GM23248 (cell line): ENCODE measurements at regions not wholly inside any gene's neighbourhood (a gene's known extent, or its start where the extent isn't known, plus 50 kb on each side); places are given as distances from the start of the nearest gene placed in this dataset.

Experiments
- DNase-seq: peaks from one replicate; pipeline ENCODE4 v3.0.0-alpha.2; 2015
- H2AFZ ChIP-seq: fragments of 200-600 bp; sonication (generic); 2 replicates; pipeline ENCODE4 v1.6.1; 2016; ENCODE audit warnings: antibody characterized with exemption
- H3F3A ChIP-seq: fragments of 200-600 bp; sonication (generic); 2 replicates; pipeline ENCODE4 v1.6.1; 2016; ENCODE audit warnings: mild to moderate bottlenecking, antibody characterized with exemption, mixed run types; ENCODE audit not compliant: insufficient read depth
- H3K27ac ChIP-seq: fragments of 200-600 bp; sonication (generic); 2 replicates; pipeline ENCODE4 v1.5.1; 2016; ENCODE audit warnings: mild to moderate bottlenecking
- H3K27me3 ChIP-seq: fragments of 200-600 bp; sonication (generic); replicated peaks from 2 replicates; pipeline ENCODE4 v1.6.1; 2016; ENCODE audit warnings: mild to moderate bottlenecking; ENCODE audit not compliant: insufficient read depth
- H3K36me3 ChIP-seq: fragments of 200-600 bp; sonication (generic); 2 replicates; pipeline ENCODE4 v1.6.1; 2016; ENCODE audit warnings: low read depth, mild to moderate bottlenecking
- H3K4me1 ChIP-seq: fragments of 200-600 bp; sonication (generic); 2 replicates; pipeline ENCODE4 v1.6.1; 2016; ENCODE audit warnings: mild to moderate bottlenecking; ENCODE audit not compliant: insufficient read depth
- H3K4me2 ChIP-seq: fragments of 200-600 bp; sonication (generic); one replicate; pipeline ENCODE4 v1.6.1; 2016; ENCODE audit warnings: mild to moderate bottlenecking; ENCODE audit not compliant: unreplicated experiment
- H3K4me3 ChIP-seq: fragments of 200-600 bp; sonication (generic); 2 replicates; pipeline ENCODE4 v1.5.1; 2016; ENCODE audit warnings: mild to moderate bottlenecking
- H3K79me2 ChIP-seq: fragments of 200-600 bp; sonication (generic); 2 replicates; pipeline ENCODE4 v1.6.1; 2016; ENCODE audit warnings: mild to moderate bottlenecking; ENCODE audit not compliant: insufficient read depth
- H3K9ac ChIP-seq: fragments of 200-600 bp; sonication (generic); 2 replicates; pipeline ENCODE4 v1.6.1; 2016; ENCODE audit warnings: mild to moderate bottlenecking
- H3K9me2 ChIP-seq: fragments of 200-600 bp; sonication (generic); 2 replicates; pipeline ENCODE4 v1.6.1; 2016; ENCODE audit warnings: mixed run types, mild to moderate bottlenecking, moderate library complexity; ENCODE audit not compliant: insufficient read depth
- H3K9me3 ChIP-seq: fragments of 200-600 bp; sonication (generic); one replicate; pipeline ENCODE4 v1.6.1; 2017; ENCODE audit warnings: low read depth
- H4K20me1 ChIP-seq: fragments of 200-600 bp; sonication (generic); 2 replicates; pipeline ENCODE4 v1.6.0; 2016; ENCODE audit not compliant: insufficient read depth
- EZH2 ChIP-seq: fragments of 200-600 bp; sonication (generic); IDR thresholded peaks from 2 replicates; pipeline ENCODE4 v1.6.1; 2018; ENCODE audit warnings: antibody characterized with exemption, mild to moderate bottlenecking; ENCODE audit not compliant: insufficient read depth, poor library complexity, severe bottlenecking
- EZH2phosphoT487 ChIP-seq: fragments of 200-600 bp; sonication (generic); IDR thresholded peaks from 2 replicates; pipeline ENCODE4 v1.6.1; 2018; ENCODE audit warnings: antibody characterized with exemption, moderate library complexity, mild to moderate bottlenecking, low read depth; ENCODE audit not compliant: insufficient read depth
- WGBS, 2 experiments: methylation state at CpG; one replicate each; pipeline ENCODE4 v1.1.6; 2015 to 2017; ENCODE audit warnings: low lambda C conversion rate in 2 of 2, low coverage in 1 of 2; ENCODE audit errors: missing lambda C conversion rate in 2 of 2; 5-methylcytosine and 5-hydroxymethylcytosine counted together
- in situ Hi-C: fragments of 300-500 bp; cut with MboI; formaldehyde crosslinking; loops from 2 replicates; pipeline ENCODE4 v1.15.0; 2020

- H3K9me2 ChIP-seq: no peaks in the 10 kb centered on the region
- no peaks in the 10 kb centered on the region for H3K9me3 ChIP-seq
- H4K20me1 ChIP-seq: no peaks in the 10 kb centered on the region
- no peaks in the 10 kb centered on the region for H3K79me2 ChIP-seq
- 38% methylated on average over 2 of the region's 2 CpGs; no CpG with 5 or more reads in 1 of the 2 experiments for WGBS, 2 experiments
- H3K9ac ChIP-seq: no peak overlapping the region
- no peak overlapping the region for H3K4me3 ChIP-seq
- DNase-seq: no peak
- no peaks in the 10 kb centered on the region for H3K36me3 ChIP-seq
- in situ Hi-C loops: no loop called here
- H3K4me2 ChIP-seq: no peak overlapping the region
- no peaks in the 10 kb centered on the region for H3K4me1 ChIP-seq
- TF ChIP-seq EZH2 (no peak), EZH2phosphoT487 (no peak)
- H3K27ac ChIP-seq: no peak overlapping the region
- H3F3A ChIP-seq: no peaks in the 10 kb centered on the region
- no peak overlapping the region for H2AFZ ChIP-seq
- H3K27me3 ChIP-seq: no peaks in the 10 kb centered on the region
Measured at GRCh38 chr10:105864854-105865253, 1223.8 kb downstream of the SORCS3 start.

- Histone ChIP-seq H3K27me3 (no peaks in the 10 kb centered on the region), H3K27ac (no peak overlapping the region), H3K4me1 (no peaks in the 10 kb centered on the region), H4K20me1 (no peaks in the 10 kb centered on the region), H3K79me2 (no peaks in the 10 kb centered on the region), H2AFZ (no peak overlapping the region), H3K9me2 (no peaks in the 10 kb centered on the region), H3K4me2 (no peak overlapping the region), H3K9ac (no peak overlapping the region), H3F3A (no peaks in the 10 kb centered on the region), H3K36me3 (no peaks in the 10 kb centered on the region), H3K9me3 (no peaks in the 10 kb centered on the region), H3K4me3 (no peak overlapping the region)
- in situ Hi-C loops: no loop called here
- TF ChIP-seq EZH2phosphoT487 (no peak), EZH2 (no peak)
- WGBS, 2 experiments: 13 to 15% methylated on average over 4 of the region's 4 CpGs
- DNase-seq: no peak
Measured at GRCh38 chr10:105857268-105858264, 1216.5 kb downstream of the SORCS3 start.

- no peak for DNase-seq
- no peak overlapping the region for H2AFZ ChIP-seq
- in situ Hi-C loops: no loop called here
- no peak overlapping the region for H3K27ac ChIP-seq
- H3K4me3 ChIP-seq: no peak overlapping the region
- H3K79me2 ChIP-seq: no peaks in the 10 kb centered on the region
- 2 to 5% methylated on average over 2 of the region's 2 CpGs for WGBS, 2 experiments
- TF ChIP-seq EZH2phosphoT487: no peak
- TF ChIP-seq EZH2: no peak
- H3K9me2 ChIP-seq: no peaks in the 10 kb centered on the region
- no peaks in the 10 kb centered on the region for H3F3A ChIP-seq
- H3K27me3 ChIP-seq: no peaks in the 10 kb centered on the region
- no peaks in the 10 kb centered on the region for H3K36me3 ChIP-seq
- no peaks in the 10 kb centered on the region for H4K20me1 ChIP-seq
- H3K4me1 ChIP-seq: no peaks in the 10 kb centered on the region
- H3K4me2 ChIP-seq: no peak overlapping the region
- no peaks in the 10 kb centered on the region for H3K9me3 ChIP-seq
- H3K9ac ChIP-seq: no peak overlapping the region
Measured at GRCh38 chr10:105855791-105856190, 1214.7 kb downstream of the SORCS3 start.

GRCh38 chr10:105844676-105845570 is 1203.8 kb downstream of the SORCS3 start:
- H3K9me2 ChIP-seq: no peaks in the 10 kb centered on the region
- no peak overlapping the region for H3K27ac ChIP-seq
- no peaks in the 10 kb centered on the region for H3K36me3 ChIP-seq
- H3F3A ChIP-seq: no peaks in the 10 kb centered on the region
- no peaks in the 10 kb centered on the region for H4K20me1 ChIP-seq
- H3K4me1 ChIP-seq: no peaks in the 10 kb centered on the region
- no peak for TF ChIP-seq EZH2phosphoT487
- TF ChIP-seq EZH2: no peak
- H3K9me3 ChIP-seq: no peaks in the 10 kb centered on the region
- H3K4me3 ChIP-seq: no peak overlapping the region
- no peaks in the 10 kb centered on the region for H3K27me3 ChIP-seq
- DNase-seq: no peak
- 38 to 45% methylated on average over 12 of the region's 12 CpGs for WGBS, 2 experiments
- H3K9ac ChIP-seq: no peak overlapping the region
- H3K79me2 ChIP-seq: no peaks in the 10 kb centered on the region
- in situ Hi-C loops: no loop called here
- H3K4me2 ChIP-seq: no peak overlapping the region
- H2AFZ ChIP-seq: no peak overlapping the region
